Panc1 (cell line): ENCODE measurements at regions not wholly inside any gene's neighbourhood (a gene's known extent, or its start where the extent isn't known, plus 50 kb on each side); places are given as distances from the start of the nearest gene placed in this dataset.

ENCODE experiments used
- ATAC-seq: fragments of 200-7000 bp; cut with Tn5 transposase; 2 replicates; pipeline ENCODE4 v1.9.1; 2020; ENCODE audit warnings: mild to moderate bottlenecking, moderate library complexity
- BruUV-seq: library from RNA; stranded (reverse); fragments of 400-500 nt; replicated peaks from 2 replicates; lab custom pipeline; 2021; lab: Mats Ljungman, UMichigan
- CTCF ChIA-PET: fragments of 300-600 bp; sonication (Branson Sonifier 250); formaldehyde crosslinking; loops from one replicate; lab custom pipeline; 2022; ENCODE audit warnings: antibody characterized with exemption; lab: Charles Lee
- POLR2A ChIA-PET: fragments of 300-600 bp; sonication (Branson Sonifier 250); formaldehyde crosslinking; loops from one replicate; lab custom pipeline; 2022; ENCODE audit warnings: antibody characterized with exemption; lab: Charles Lee
- DNase-seq: peaks from one replicate; pipeline ENCODE4 v3.0.0-alpha.2; 2010; ENCODE audit warnings: low read depth, low spot score
- H3K27ac ChIP-seq: 2 replicates; pipeline ENCODE4 v1.5.1; 2011; ENCODE audit warnings: mild to moderate bottlenecking, low read length, inconsistent platforms
- H3K27me3 ChIP-seq: fragments of 200-500 bp; sonication (Bioruptor generic); 2 replicates; pipeline ENCODE4 v1.6.0; 2014; ENCODE audit warnings: low read length, inconsistent platforms; ENCODE audit not compliant: control insufficient read depth, insufficient read depth
- H3K36me3 ChIP-seq: fragments of 200-500 bp; sonication (Bioruptor generic); 2 replicates; pipeline ENCODE4 v1.5.1; 2014; ENCODE audit warnings: inconsistent platforms, mild to moderate bottlenecking, low read length, moderate library complexity; ENCODE audit not compliant: control insufficient read depth, insufficient read depth
- H3K4me1 ChIP-seq: 2 replicates; pipeline ENCODE4 v1.5.1; 2011; ENCODE audit warnings: inconsistent platforms, mild to moderate bottlenecking, low read length, moderate library complexity; ENCODE audit not compliant: control insufficient read depth, insufficient read depth
- H3K4me3 ChIP-seq, 2 experiments: 2 replicates each; pipeline ENCODE4 v1.5.1; 2011 to 2012; ENCODE audit warnings: low read depth in 2 of 2, low read length in 2 of 2, mild to moderate bottlenecking in 2 of 2, inconsistent platforms in 1 of 2, moderate library complexity in 1 of 2
- H3K9me3 ChIP-seq: fragments of 200-500 bp; sonication (Bioruptor generic); 2 replicates; pipeline ENCODE4 v1.5.1; 2014; ENCODE audit warnings: low read depth, mild to moderate bottlenecking, inconsistent platforms, low read length, moderate library complexity; ENCODE audit not compliant: control insufficient read depth, insufficient read depth
- POLR2AphosphoS5 ChIP-seq: IDR thresholded peaks from 2 replicates; pipeline ENCODE4 v1.6.1; 2012; ENCODE audit warnings: mild to moderate bottlenecking, low read depth, low read length, moderate library complexity
- SIN3A ChIP-seq: IDR thresholded peaks from 2 replicates; pipeline ENCODE4 v1.6.1; 2012; ENCODE audit warnings: low read depth, mild to moderate bottlenecking, low read length, moderate library complexity, borderline replicate concordance; ENCODE audit not compliant: insufficient read depth
- TCF7L2 ChIP-seq: IDR thresholded peaks from 2 replicates; pipeline ENCODE4 v1.6.1; 2011; ENCODE audit warnings: mild to moderate bottlenecking, low read depth, low read length, inconsistent platforms
- in situ Hi-C: cut with HindIII; loops from 2 replicates; pipeline ENCODE4 v1.10.0; 2016; ENCODE audit warnings: low sequenced_read_pairs, low pct_unique_long_range_greater_than_20kb
- intact Hi-C: fragments of 100-400 bp; cut with micrococcal nuclease; formaldehyde crosslinking; loops from one replicate; pipeline ENCODE4 v1.10.0; 2022; ENCODE audit not compliant: unreplicated experiment
- TF ChIP-seq, protein P1 (sequence below): fragments of 450-650 bp; IDR thresholded peaks from 2 replicates; pipeline ENCODE4 v1.5.1; 2017; ENCODE audit warnings: mild to moderate bottlenecking
- TF ChIP-seq, protein P2 (sequence below), 2 experiments: IDR thresholded peaks; 2 replicates each; pipeline ENCODE4 v1.6.1; 2011 to 2012; ENCODE audit warnings: low read depth in 2 of 2, control low read depth in 1 of 2, low read length in 1 of 2, mild to moderate bottlenecking in 1 of 2, moderate library complexity in 1 of 2; ENCODE audit not compliant: insufficient read depth in 1 of 2

DNA sequence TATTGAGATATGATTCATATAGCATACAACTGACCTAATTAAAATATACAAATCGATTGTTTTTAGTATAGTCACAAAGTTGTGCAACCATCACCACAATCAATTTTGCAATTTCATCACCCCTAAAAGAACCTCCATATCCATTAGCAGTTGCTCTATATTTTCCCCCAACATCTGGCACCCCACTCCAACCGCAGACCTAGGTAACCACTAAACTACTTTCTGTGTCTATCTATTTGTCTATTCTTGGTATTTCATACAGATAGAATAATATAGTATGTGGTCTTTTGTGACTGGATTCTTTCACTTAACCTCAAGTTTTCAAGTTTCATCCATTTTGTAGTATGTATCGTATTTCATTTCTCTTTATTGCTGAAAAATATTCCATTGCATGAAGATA is 126.0 kb upstream of the CRY1 start:
- CTCF ChIA-PET, result no interaction called here
- TF ChIP-seq TCF7L2 (no peak), SIN3A (no peak), POLR2AphosphoS5 (no peak)
- TF ChIP-seq, protein P1, sequence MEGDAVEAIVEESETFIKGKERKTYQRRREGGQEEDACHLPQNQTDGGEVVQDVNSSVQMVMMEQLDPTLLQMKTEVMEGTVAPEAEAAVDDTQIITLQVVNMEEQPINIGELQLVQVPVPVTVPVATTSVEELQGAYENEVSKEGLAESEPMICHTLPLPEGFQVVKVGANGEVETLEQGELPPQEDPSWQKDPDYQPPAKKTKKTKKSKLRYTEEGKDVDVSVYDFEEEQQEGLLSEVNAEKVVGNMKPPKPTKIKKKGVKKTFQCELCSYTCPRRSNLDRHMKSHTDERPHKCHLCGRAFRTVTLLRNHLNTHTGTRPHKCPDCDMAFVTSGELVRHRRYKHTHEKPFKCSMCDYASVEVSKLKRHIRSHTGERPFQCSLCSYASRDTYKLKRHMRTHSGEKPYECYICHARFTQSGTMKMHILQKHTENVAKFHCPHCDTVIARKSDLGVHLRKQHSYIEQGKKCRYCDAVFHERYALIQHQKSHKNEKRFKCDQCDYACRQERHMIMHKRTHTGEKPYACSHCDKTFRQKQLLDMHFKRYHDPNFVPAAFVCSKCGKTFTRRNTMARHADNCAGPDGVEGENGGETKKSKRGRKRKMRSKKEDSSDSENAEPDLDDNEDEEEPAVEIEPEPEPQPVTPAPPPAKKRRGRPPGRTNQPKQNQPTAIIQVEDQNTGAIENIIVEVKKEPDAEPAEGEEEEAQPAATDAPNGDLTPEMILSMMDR, result no peak
- TF ChIP-seq, protein P2, sequence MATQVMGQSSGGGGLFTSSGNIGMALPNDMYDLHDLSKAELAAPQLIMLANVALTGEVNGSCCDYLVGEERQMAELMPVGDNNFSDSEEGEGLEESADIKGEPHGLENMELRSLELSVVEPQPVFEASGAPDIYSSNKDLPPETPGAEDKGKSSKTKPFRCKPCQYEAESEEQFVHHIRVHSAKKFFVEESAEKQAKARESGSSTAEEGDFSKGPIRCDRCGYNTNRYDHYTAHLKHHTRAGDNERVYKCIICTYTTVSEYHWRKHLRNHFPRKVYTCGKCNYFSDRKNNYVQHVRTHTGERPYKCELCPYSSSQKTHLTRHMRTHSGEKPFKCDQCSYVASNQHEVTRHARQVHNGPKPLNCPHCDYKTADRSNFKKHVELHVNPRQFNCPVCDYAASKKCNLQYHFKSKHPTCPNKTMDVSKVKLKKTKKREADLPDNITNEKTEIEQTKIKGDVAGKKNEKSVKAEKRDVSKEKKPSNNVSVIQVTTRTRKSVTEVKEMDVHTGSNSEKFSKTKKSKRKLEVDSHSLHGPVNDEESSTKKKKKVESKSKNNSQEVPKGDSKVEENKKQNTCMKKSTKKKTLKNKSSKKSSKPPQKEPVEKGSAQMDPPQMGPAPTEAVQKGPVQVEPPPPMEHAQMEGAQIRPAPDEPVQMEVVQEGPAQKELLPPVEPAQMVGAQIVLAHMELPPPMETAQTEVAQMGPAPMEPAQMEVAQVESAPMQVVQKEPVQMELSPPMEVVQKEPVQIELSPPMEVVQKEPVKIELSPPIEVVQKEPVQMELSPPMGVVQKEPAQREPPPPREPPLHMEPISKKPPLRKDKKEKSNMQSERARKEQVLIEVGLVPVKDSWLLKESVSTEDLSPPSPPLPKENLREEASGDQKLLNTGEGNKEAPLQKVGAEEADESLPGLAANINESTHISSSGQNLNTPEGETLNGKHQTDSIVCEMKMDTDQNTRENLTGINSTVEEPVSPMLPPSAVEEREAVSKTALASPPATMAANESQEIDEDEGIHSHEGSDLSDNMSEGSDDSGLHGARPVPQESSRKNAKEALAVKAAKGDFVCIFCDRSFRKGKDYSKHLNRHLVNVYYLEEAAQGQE (IDR thresholded peaks at IDR 0.05; ENCODE audit: insufficient read depth in 1 of 2, low read depth in 2 of 2, low read length in 1 of 2), result no peak
- BruUV-seq, result no TSS peak

DNA sequence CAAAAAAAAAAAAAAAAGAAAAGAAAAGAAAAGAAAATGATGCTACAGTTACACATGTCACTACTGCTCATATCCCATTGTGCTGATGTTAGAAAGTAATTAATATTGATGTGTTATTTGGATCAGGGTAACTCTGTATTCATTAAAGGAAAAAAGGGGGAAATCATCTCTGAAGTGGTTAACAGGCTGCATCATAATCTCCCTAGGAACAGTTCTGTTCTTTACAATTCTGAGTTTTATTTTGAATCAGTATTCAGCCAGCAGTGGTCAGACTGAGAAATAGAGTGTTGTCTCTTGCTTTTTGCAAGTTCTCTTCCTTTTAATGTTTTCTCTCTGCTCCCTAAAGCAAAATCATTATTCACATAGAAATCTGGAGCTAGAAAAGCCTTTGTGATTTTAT is 128.6 kb upstream of the CRY1 start:
- intact Hi-C loops, result no loop called here

More for the DNA sequence above, 126.0 kb upstream of the CRY1 start:
- H3K4me3 ChIP-seq, result no peak overlapping the region
- no peak overlapping the region for H3K27ac ChIP-seq
- H3K9me3 ChIP-seq, result no peaks in the 10 kb centered on the region
- no peaks in the 10 kb centered on the region for H3K4me1 ChIP-seq
- peaks cover 13% of the 10 kb centered on the region for H3K27me3 ChIP-seq
- POLR2A ChIA-PET, result no interaction called here
- in situ Hi-C loops, result no loop called here
- DNase-seq, result no peak
- no peaks in the 10 kb centered on the region for H3K36me3 ChIP-seq
- intact Hi-C loops, result no loop called here
- ATAC-seq, result no peak

More for the DNA sequence above, 128.6 kb upstream of the CRY1 start:
- no TSS peak for BruUV-seq
- POLR2A ChIA-PET, result no interaction called here
- CTCF ChIA-PET, result interaction anchor here (0.6 to 0.7 kb wide), 2 partner anchors 90 to 1766 kb away, joined by 3 to 9 read pairs; no protein-coding TSS in a partner anchor
- Histone ChIP-seq H3K9me3 (no peaks in the 10 kb centered on the region), H3K27me3 (peaks cover 13% of the 10 kb centered on the region), H3K27ac (no peak overlapping the region), H3K36me3 (no peaks in the 10 kb centered on the region), H3K4me3 (no peak overlapping the region), H3K4me1 (no peaks in the 10 kb centered on the region; the same call in 1 of the 2 replicates)
- in situ Hi-C loops, result no loop called here
- TF ChIP-seq, protein P2 (IDR thresholded peaks at IDR 0.05; ENCODE audit: insufficient read depth in 1 of 2, low read depth in 2 of 2, low read length in 1 of 2), result no peak
- no peak for TF ChIP-seq TCF7L2
- TF ChIP-seq, protein P1, result no peak
- no peak for TF ChIP-seq POLR2AphosphoS5
- no peak for TF ChIP-seq SIN3A
- DNase-seq, result no peak
- no peak for ATAC-seq
